ENCODE measurements at regions not wholly inside any gene's neighbourhood (a gene's known extent, or its start where the extent isn't known, plus 50 kb on each side); places are given as distances from the start of the nearest gene placed in this dataset.
"Not testable (repeated sequence)": the region's sequence is repeated elsewhere in the genome, so short reads cannot be mapped to it uniquely, and the experiment has no call there.

GRCh38 chr11:50247309-50247874 lies 214.7 kb downstream of the OR4C45 start:
- no peak for DNase-seq

GRCh38 chr11:50267851-50268250 lies 235.2 kb downstream of the OR4C45 start:
- DNase-seq, result no peak

GRCh38 chr11:50275133-50275532 lies 242.5 kb downstream of the OR4C45 start:
- DNase-seq, result no peak

GRCh38 chr11:50278756-50279155 lies 246.1 kb downstream of the OR4C45 start:
- DNase-seq, result no peak

- no peak for DNase-seq
Measured at GRCh38 chr11:50298182-50298988, 265.7 kb downstream of the OR4C45 start.

- not testable (repeated sequence) for DNase-seq
Measured at GRCh38 chr11:50330723-50331122, 298.0 kb downstream of the OR4C45 start.

- DNase-seq, result no peak
Measured at GRCh38 chr11:50333861-50334260, 301.2 kb downstream of the OR4C45 start.

GRCh38 chr11:50337432-50337831 lies 304.8 kb downstream of the OR4C45 start:
- not testable (repeated sequence) for DNase-seq

- DNase-seq, result not testable (repeated sequence)
Measured at GRCh38 chr11:50348018-50348417, 315.3 kb downstream of the OR4C45 start.

- no peak for DNase-seq
Measured at GRCh38 chr11:50379484-50379883, 346.8 kb downstream of the OR4C45 start.

GRCh38 chr11:50394017-50394416 lies 361.3 kb downstream of the OR4C45 start:
- DNase-seq, result no peak

- peak; percentile 51 for DNase-seq
Measured at GRCh38 chr11:50412832-50413231, 380.2 kb downstream of the OR4C45 start.

- no peak for DNase-seq
Measured at GRCh38 chr11:50423208-50423607, 390.5 kb downstream of the OR4C45 start.

Measured in activated effector memory CD4-positive, alpha-beta T cell treated with anti-CD3 and anti-CD28 coated beads, Interleukin-2, amount 50 U/mL, for 16 hours (primary cell).